NCI-H510A (cell line): ENCODE measurements at regions not wholly inside any gene's neighbourhood (a gene's known extent, or its start where the extent isn't known, plus 50 kb on each side); places are given as distances from the start of the nearest gene placed in this dataset.
"Not testable (repeated sequence)": the region's sequence is repeated elsewhere in the genome, so short reads cannot be mapped to it uniquely, and the experiment has no call there.

Source experiments
- DNase-seq: peaks from one replicate; lab custom pipeline; 2025; lab: John Stamatoyannopoulos, UW

DNA sequence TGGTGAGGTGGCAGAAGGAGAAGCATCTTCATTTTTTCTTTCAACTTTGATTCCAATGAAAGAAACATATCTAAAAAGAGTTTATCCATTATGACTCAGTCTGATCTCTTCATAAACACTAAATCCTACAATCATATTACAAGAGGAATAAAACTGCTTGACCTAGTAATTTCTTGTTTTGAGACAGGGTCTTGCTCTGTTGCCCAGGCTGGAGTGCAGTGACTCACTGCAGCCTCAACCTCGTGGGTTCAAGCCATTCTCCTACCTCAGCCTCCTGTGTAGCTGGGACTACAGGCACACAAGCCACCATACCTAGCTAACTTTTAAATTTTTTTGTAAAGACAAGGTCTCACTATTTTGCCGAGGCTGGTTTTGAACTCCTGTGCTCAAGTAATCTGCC lies 147.2 kb downstream of the NDUFA12 start:
- no peak for DNase-seq

DNA sequence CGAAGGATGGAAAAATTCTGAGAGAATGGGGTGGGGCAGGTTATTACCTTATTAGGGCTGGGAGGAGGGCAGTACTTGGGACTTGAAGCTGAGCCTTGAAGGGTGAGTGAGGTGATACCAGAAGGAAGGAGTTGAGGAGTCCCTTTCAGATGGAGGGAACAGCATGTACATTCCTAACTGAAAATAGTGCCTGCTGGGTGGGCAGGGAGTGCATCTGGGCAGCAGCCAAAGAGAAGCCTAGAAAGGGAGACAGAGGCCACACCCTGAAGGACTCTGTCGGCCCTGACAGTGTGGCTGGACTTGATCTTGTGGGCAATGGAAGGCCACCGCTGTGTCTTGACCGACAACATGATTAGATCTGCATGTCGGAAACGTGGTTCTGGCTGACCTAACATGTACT lies 147.6 kb downstream of the NDUFA12 start:
- DNase-seq, result no peak

DNA sequence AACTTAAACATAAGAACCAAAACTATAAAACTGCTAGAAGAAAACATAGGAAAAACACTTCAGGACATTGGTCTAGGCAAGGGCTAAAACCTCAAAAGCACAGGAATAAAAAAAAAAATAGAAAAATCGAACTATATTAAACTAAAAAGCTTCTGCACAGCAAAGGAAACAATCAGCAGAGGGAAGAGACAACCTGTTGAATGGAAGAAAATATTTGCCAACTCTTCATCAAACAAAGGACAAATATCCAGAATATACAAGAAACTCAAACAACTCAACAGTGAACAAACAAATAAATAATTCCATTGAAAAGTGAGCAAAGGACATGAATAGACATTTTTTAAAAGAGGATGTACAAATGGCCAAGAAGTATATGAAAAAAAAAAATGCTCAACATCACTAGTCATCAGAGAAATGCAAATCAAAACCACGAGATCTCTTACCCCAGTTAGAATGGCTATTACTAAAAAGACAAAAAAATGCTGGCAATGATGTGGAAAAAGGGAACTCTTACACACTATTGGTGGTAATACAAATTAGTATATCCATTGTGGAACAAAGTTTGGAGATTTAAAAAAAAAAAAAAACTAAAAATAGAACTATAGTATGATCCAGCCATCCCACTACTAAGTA lies 152.0 kb downstream of the NDUFA12 start:
- DNase-seq, result no peak

DNA sequence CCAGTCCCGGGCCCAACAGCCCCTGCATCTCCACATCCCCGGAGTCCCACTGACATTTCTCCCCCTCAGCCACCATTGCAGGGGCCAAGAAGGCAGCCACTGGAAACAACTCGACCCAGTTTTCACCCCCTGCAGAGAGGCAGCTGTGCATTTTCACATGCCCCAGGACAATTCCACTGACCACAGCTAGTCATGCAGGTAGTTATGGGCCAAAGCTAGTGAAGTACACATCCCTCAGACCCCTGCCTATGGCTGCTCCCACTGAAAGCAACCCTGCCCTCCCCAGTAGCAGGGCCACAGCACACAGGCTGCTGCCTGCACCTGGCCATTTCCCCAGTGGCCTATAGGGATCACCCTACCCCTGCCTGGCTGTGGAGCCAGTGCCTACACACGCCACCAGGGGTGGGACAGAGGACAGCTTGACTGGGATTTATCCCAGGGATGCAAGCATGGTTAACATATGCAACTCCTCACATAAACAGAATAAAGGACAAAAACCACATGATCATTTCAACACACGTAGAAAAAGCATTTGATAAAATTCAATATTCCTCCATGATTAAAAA lies 154.0 kb downstream of the NDUFA12 start:
- no peak for DNase-seq

DNA sequence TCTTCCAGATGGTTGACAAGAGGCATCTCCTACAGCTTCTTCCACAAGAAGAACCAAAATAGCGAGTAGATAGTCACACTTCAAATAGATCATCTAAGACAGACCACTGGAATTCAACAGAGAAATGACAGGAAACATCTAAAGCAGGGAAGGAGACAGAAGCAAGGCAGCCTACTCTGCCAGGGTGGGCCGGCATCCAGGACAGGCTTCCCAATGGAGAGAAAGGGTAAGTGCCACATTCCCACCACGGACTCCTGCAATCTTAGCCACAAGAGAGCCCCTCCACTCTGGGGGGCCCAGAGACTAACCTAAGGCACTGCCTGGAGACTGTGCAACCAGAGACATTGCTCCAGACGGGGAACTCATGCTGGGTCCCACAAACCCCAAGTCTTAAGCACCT lies 154.5 kb downstream of the NDUFA12 start:
- no peak for DNase-seq

DNA sequence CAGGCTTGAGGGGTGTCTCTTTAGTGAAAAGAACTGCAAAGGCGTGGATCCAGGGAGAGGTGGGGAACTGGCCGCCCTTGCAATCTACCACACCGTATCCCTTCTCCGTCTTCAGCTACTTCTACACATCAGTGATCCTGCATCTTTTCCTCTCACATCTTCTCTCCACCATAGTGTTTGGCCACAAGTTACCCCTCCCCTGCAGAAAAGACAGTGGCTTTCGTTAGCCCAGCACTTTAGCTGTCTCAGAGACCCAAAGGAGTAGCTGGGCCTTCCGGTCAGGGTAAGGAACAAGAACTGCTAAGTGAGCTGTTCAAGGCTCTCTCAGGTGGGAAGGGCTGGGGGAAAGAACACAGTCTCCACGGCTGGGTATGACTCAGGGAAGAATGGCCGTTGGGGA lies 158.4 kb downstream of the NDUFA12 start:
- no peak for DNase-seq

DNA sequence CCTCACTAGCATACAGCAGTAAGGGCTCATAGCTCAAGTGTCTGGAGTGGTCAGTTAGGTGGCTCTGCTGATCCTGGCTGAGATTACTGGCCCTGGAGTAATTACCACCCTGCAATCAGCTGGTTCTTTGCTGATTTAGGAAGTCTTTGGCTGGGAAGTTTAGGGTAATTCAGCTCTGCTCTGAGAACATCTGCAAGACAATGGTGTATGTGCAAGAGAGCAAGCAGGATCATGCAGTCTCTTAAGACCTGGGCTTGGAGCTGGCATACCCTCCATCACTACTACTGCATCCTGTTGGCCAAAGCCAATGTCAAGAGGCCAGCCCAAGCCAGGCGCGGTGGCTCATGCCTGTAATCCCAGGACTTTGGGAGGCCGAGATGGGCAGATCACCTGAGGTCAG lies 159.0 kb downstream of the NDUFA12 start:
- no peak for DNase-seq

DNA sequence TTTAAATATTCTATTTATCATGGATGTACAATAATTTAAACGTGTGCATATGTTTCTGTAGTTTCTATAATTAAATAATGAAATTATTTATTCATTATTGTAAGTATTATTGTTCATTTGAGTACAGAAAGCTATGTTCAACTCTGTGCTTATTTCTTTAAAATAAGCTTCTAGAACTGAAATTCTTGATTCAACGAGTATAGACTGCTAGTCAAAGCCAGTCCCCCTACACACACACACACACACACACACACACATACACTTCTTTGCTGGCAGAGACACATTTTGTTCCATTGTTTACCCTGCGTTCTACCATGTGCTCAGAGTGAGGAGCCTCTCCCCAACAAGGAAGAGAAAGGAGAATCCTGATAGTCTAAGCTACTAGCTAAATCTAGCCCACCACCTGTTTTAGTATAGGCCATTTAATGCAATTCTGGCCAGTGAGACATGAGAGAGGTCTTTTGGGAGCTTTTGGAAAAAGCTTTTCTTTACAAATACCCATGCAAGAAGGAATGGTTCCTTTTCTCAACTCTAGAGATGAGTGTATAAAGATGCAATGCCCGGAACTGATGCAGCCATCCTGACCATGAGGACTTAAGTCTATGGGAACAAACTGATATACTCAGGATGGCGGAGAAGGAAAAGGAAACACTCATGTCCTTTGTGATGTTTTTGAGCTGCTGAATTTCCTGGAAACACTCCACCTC lies 161.4 kb downstream of the NDUFA12 start:
- no peak for DNase-seq

DNA sequence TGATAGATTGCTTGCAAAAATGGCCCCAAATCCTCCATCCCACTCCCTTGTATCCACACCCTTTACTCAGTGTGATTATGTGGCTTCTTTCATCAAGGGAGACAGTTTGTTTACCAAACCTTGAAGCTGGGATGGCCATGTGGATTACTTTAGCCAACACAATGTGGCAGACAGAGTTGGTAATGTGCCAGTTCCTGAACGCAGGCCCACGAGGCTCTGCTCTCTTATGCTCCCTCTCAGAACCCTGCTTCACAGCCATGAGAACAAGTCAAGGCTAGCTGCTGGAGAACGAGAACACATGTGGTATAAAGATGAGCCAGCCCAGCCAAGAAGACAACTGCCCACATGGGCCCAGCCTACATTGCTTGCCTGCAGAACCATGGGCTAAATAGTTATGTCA lies 162.3 kb downstream of the NDUFA12 start:
- DNase-seq, result no peak

DNA sequence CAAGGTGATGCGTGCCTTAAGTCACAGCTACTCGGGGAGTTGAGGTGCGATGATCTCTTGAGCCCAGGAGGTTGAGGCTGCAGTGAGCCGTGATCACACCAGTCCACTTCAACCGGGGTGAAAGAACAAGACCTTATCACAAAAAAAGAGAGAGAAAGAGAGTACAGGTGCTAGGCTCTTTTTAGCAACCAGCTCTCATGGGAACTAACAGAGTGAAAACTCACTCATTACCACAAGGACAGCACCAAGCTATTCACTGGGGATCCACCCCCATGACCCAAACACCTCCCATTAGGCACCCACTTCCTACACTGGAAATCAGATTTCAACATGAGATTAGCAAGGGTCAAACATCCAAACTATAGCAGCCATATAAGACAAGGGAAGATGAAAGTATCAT lies 164.2 kb downstream of the NDUFA12 start:
- no peak for DNase-seq

DNA sequence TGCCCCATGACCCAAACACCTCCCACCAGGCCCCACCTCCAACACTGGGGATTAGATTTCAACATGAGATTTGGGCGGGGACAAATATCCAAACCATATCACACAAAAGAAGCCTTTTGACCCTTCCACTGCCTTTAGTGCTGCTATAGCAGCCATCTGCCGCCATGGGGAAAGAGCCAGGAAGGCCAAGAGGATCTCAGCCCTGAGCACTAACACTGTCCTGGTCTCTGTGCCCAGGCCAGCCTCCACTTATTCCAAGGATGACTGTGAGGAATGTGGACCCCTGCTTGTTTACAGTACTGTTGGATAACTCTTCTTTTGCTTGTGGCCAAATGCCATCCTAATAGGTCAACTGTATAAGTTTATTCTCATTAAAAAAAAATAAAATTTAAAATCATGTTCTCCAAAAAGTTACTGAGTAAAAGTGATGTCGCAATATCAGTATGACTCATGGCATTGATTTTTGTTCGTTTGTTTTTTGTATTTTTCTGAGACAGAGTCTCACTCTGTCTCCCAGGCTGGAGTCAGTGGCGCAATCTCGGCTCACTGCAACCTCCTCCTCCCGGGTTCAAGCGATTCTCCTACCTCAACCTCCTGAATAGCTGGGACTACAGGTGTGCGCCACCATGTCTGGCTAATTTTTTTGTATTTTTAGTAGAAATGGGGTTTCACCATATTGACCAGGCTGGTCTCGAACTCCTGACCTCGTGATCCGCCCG lies 166.4 kb downstream of the NDUFA12 start:
- not testable (repeated sequence) for DNase-seq

DNA sequence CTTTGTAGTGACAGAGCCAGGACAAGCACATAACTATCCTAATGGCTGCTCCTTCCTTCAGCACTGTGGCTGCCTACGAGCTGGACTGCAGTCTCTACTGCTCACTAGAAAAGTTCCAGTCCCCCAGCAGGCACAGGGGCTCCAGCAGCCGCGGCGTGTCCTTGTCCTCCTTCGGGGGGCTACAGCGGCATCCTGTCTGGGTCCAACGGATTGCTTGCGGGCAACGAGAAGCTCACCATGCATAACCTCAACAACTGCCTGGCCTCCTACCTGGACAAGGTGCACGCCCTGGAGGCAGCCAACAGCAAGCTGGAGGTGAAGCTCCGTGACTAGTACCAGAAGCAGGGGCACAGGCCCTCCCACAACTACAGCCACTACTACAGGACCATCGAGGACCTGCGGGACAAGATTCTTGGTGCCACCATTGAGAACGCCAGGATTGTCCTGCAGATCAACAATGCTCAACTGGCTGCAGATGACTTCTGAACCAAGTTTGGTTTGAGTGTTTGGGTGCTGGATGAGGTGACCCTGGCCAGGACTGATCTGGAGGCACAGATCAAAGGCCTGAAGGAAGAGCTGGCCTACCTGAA lies 169.4 kb downstream of the NDUFA12 start:
- no peak for DNase-seq

DNA sequence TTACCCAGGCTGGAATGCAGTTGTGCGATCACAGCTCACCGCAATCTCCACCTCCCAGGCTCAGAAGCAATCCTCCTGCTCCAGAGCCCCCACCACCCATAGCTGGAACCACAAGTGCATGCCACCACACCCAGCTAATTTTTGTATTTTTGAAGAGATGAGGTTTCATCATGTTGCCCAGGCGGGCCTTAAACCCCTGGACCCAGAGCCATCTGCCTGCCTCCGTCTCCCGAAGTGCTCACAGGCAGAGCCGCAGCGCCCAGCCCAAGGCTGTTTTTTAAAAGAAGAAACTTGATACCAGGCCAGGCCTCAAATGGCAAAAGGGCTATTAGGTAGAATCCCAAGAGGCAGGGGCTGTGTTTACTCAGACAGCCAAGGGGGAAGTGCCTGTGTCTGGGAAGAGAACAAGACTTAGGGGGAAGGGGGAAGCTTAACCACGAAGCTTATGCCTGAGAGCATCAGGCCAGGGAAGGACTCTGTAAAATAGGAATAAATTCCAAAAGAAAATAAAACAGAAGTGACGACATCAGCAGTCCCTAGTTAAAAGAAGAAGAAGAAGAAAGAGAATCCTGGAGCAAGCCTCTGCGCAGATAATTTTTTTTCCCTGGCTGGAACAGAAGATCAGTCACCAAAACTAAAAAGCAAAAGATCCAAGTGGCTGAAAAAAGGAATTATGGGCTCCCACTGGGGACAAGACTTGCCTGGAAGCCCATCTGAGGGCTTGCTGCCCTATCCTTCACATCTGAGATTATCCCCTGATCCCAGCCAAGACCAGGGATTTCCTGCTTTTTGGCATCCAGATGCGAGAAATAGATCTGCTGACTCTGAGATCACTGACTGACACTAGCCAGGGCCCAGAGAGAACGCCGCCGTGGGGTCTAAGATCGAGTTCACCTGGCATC lies 170.5 kb downstream of the NDUFA12 start:
- peak; percentile 36 for DNase-seq

DNA sequence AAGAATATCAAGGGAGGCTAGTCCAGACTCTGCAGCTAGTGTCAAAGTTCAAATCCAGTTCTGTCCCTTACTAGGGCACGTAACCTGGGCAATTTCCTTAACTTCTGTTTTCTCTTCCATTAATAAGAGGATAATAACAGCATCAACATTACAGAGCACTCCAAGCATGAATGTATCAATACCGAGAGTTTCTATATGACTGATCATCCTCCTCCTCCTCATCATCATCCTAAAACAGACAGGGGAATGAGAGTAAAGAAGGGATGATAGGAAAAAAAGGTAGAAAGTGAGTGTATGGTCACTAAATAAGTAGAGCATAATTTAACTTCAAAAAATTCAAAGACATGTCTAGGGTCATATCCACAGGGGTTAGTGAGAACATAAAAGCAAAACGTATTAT lies 171.4 kb downstream of the NDUFA12 start:
- no peak for DNase-seq

DNA sequence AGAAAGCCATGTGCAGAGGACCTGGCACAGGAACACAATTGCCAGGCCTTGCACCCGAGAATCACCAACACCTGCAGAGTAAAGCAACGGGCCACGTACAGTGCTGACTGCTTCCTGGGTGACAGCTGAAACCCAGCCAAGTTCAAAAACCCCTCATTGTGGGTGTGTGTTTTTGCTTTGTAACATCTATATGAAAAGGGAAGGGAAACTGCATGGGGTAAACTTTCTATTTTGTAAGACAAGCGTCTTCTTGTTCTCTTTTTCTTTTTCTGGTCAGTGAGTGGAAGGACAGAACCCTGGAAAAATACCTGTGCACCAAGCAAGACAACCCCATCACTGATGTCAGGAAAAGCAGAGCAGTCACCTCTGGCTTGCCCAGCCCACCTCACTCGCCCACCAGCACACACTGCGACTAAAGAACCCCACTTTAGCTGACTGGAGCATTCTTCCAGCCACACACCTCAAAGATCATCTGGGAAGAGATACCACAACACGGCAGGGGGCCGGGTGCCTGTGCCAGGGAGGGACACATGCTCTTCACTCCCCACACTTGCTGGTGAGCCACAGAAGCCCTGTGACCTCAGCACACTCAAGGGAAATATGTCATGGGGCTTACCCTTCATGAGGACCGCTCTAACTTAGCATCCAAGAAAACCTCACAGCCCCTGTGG lies 172.3 kb downstream of the NDUFA12 start:
- DNase-seq, result no peak

DNA sequence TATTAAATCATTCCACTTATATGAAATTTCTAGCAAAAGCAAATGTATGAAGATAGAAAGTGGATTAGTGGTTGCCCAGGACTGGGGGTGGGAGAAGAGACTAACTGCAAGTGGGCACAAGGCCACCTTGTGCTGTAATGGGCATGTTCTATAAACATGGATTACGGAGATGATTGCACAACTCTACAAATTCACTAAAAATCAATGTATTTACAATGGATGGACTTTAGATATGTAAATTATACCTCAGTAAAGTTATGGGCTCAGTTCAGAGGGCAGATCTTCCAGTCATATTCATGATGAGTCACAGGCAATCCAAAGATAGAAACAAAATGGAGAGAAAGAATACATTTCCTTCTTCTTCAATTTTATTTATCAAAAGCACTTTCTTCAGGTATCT lies 173.9 kb downstream of the NDUFA12 start:
- DNase-seq, result no peak

DNA sequence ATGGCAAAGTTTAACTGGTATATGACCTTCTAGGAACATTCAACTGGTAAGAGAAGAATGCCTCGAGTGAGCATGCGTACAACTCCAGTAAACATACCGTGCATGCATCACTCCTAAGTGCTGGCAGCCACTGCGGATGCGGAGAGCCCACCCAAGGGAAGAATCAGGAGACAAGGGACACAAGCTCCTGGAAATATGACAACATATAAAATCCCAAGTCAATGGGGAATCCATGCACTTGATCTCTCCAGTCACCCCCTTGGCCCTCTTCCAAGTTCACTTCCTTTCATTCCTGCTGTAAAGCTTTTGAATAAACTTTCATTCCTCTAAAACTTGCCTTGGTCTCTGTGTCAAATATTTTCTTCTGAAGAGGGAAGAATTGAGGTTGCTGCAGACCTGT lies 168.7 kb upstream of the TMCC3 start:
- no peak for DNase-seq

DNA sequence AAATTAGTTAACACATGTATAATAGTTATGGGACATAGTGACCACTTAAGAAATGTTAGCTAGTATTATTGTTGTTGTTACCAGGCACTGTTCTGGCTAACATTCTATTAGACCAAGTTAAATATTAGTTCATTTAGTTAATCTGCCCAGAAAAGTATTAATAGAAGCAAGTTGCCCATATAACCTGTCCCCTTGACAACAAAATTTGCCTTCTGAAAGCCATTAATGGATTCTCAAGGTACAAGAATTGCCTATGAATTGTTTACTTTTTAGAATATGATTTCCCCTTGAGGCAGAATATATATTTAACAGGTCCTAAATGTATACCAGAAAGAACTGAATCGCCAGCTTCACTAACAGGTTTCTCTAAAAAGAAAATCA lies 167.3 kb upstream of the TMCC3 start:
- no peak for DNase-seq

DNA sequence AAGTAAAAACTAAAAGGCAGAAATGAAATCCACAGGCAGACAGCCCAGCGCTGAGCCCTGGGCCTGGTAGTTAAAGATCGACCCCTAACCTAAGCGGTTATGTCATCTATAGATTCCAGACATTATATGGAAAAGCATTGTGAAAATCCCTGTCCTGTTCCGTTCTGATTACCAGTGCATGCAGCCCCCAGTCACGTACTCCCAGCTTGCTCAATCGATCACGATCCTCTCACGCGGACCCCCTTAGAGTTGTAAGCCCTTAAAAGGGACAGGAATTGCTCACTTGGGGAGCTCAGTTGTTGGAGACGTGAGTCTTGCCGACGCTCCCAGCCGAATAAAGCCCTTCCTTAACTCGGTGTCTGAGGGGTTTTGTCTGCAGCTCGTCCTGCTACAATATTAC lies 166.8 kb upstream of the TMCC3 start:
- DNase-seq, result not testable (repeated sequence)

DNA sequence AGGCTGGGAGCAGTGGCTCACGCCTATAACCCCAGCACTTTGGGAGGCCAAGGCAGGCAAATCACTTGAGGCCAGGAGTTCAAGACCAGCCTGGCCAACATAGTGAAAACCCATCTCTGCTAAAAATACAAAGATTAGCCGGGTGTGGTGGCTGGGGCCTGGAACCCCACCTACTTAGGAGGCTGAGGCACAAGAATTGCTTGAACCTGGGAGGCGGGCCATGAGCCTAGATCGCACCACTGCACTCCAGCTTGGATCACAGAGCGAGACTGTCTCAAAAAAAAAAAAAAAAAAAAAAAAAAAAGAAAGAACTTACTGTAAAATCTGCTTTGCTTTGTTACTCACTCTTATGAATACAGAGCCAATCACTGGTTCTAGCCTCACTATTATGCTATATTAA lies 166.4 kb upstream of the TMCC3 start:
- not testable (repeated sequence) for DNase-seq

DNA sequence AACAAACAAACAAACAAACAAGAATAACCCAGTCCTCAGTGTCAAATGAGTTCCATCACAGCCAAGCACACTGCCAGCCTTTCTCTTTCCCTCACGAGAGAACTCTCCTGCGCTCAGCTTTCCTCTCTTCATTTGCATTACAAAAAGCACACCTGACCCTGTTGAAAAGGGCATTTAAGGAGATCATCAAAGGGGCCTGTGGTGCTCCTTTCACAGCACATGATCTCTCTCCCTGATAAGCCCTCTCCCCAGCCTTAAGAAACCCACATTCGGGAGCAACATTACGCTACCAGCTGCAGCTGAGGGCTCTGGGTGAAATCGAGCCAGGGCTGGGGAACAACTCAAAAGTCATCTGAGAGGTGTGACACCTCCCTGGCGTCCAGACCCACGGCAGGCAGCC lies 165.6 kb upstream of the TMCC3 start:
- DNase-seq, result no peak
